WTC11 (cell line): ENCODE measurements at regions not wholly inside any gene's neighbourhood (a gene's known extent, or its start where the extent isn't known, plus 50 kb on each side); places are given as distances from the start of the nearest gene placed in this dataset.

Experiments
- ATAC-seq: fragments of 200-7000 bp; cut with Tn5 transposase; 2 replicates; pipeline ENCODE4 v1.10.0; 2021; ENCODE audit warnings: mild to moderate bottlenecking, moderate library complexity
- CTCF ChIA-PET: fragments of 300-600 bp; sonication (Branson Sonifier 250); formaldehyde crosslinking; loops from one replicate; lab custom pipeline; 2021; ENCODE audit warnings: antibody characterized with exemption; lab: Charles Lee
- POLR2A ChIA-PET: fragments of 350-600 bp; sonication (Branson Sonifier 250); formaldehyde crosslinking; loops from one replicate; lab custom pipeline; 2021; ENCODE audit warnings: antibody characterized with exemption; lab: Charles Lee
- DNase-seq: peaks from one replicate; pipeline ENCODE4 v3.0.0; 2021; ENCODE audit warnings: low spot score
- H3K27ac Mint-ChIP-seq: 2 replicates; pipeline ENCODE4 v1.8.0; 2021; ENCODE audit warnings: mixed read lengths
- H3K27me3 Mint-ChIP-seq: 2 replicates; pipeline ENCODE4 v1.8.0; 2021; ENCODE audit warnings: low read depth, mild to moderate bottlenecking, moderate library complexity, mixed read lengths
- H3K36me3 Mint-ChIP-seq: 2 replicates; pipeline ENCODE4 v1.8.0; 2021; ENCODE audit warnings: mixed read lengths
- H3K4me1 Mint-ChIP-seq: 2 replicates; pipeline ENCODE4 v1.8.0; 2022; ENCODE audit warnings: mixed read lengths
- H3K4me3 Mint-ChIP-seq: 2 replicates; pipeline ENCODE4 v1.8.0; 2021; ENCODE audit warnings: mild to moderate bottlenecking, moderate library complexity, mixed read lengths
- H3K9me3 Mint-ChIP-seq: 2 replicates; pipeline ENCODE4 v1.8.0; 2021; ENCODE audit warnings: mixed read lengths
- CBFB ChIP-seq: sonication (generic); formaldehyde crosslinking; IDR thresholded peaks from 2 replicates; pipeline ENCODE4 v1.8.1; 2022; ENCODE audit warnings: mild to moderate bottlenecking, low read depth, missing genetic modification reagents
- FOXP1 ChIP-seq: sonication (generic); formaldehyde crosslinking; IDR thresholded peaks from 2 replicates; pipeline ENCODE4 v1.8.0; 2022; ENCODE audit warnings: missing genetic modification reagents, mild to moderate bottlenecking, moderate library complexity, borderline replicate concordance
- GTF2I ChIP-seq: fragments of 250-450 bp; sonication (Bioruptor Pico); conservative IDR thresholded peaks from 2 replicates; pipeline ENCODE4 v1.4.0; 2021; ENCODE audit warnings: mild to moderate bottlenecking
- IRF2 ChIP-seq: sonication (generic); formaldehyde crosslinking; IDR thresholded peaks from 2 replicates; pipeline ENCODE4 v1.8.0; 2022; ENCODE audit warnings: low read depth, missing genetic modification reagents, borderline replicate concordance
- JAZF1 ChIP-seq: fragments of 250-450 bp; sonication (Bioruptor Pico); IDR thresholded peaks from 2 replicates; pipeline ENCODE4 v1.9.0; 2021; ENCODE audit warnings: moderate library complexity, mild to moderate bottlenecking, inconsistent platforms
- NR2C2 ChIP-seq: sonication (generic); formaldehyde crosslinking; IDR thresholded peaks from 2 replicates; pipeline ENCODE4 v1.8.0; 2022; ENCODE audit warnings: mild to moderate bottlenecking, missing genetic modification reagents
- TEAD1 ChIP-seq: sonication (generic); formaldehyde crosslinking; IDR thresholded peaks from 2 replicates; pipeline ENCODE4 v1.8.0; 2022; ENCODE audit warnings: mild to moderate bottlenecking, missing genetic modification reagents
- ZNF232 ChIP-seq: sonication (generic); formaldehyde crosslinking; IDR thresholded peaks from 2 replicates; pipeline ENCODE4 v1.8.0; 2022; ENCODE audit warnings: mild to moderate bottlenecking, missing genetic modification reagents
- ZNF317 ChIP-seq: sonication (generic); formaldehyde crosslinking; IDR thresholded peaks from 2 replicates; pipeline ENCODE4 v1.8.1; 2023; ENCODE audit warnings: low read depth, mild to moderate bottlenecking, moderate library complexity, missing genetic modification reagents, borderline replicate concordance
- ZNF396 ChIP-seq: fragments of 250-450 bp; sonication (Bioruptor Pico); IDR thresholded peaks from 2 replicates; pipeline ENCODE4 v1.8.0; 2021; ENCODE audit warnings: mild to moderate bottlenecking, moderate library complexity, borderline replicate concordance
- ZNF423 ChIP-seq: fragments of 250-450 bp; sonication (Bioruptor Pico); IDR thresholded peaks from 2 replicates; pipeline ENCODE4 v2.1.2; 2022; ENCODE audit warnings: mild to moderate bottlenecking, moderate library complexity
- ZNF671 ChIP-seq: fragments of 250-450 bp; sonication (Bioruptor Pico); IDR thresholded peaks from 2 replicates; pipeline ENCODE4 v1.8.0; 2021; ENCODE audit warnings: mild to moderate bottlenecking
- TF ChIP-seq, protein P1 (sequence below): sonication (generic); formaldehyde crosslinking; IDR thresholded peaks from 2 replicates; pipeline ENCODE4 v1.8.1; 2023; ENCODE audit warnings: mild to moderate bottlenecking, missing genetic modification reagents, moderate library complexity
- TF ChIP-seq, protein P2 (sequence below): fragments of 250-450 bp; sonication (Bioruptor Pico); IDR thresholded peaks from 2 replicates; pipeline ENCODE4 v1.9.0; 2021; ENCODE audit warnings: mild to moderate bottlenecking, borderline replicate concordance
- TF ChIP-seq, protein P3 (sequence below): fragments of 250-450 bp; sonication (Bioruptor Pico); IDR thresholded peaks from 2 replicates; pipeline ENCODE4 v2.1.2; 2022; ENCODE audit warnings: mild to moderate bottlenecking, moderate library complexity
- TF ChIP-seq, protein P4 (sequence below): fragments of 250-450 bp; sonication (Bioruptor Pico); IDR thresholded peaks from 2 replicates; pipeline ENCODE4 v1.8.0; 2021; ENCODE audit warnings: mild to moderate bottlenecking
- TF ChIP-seq, protein P5 (sequence below): sonication (generic); formaldehyde crosslinking; IDR thresholded peaks from 2 replicates; pipeline ENCODE4 v1.8.1; 2022; ENCODE audit warnings: missing genetic modification reagents, borderline replicate concordance
- TF ChIP-seq, protein P6 (sequence below): sonication (generic); formaldehyde crosslinking; IDR thresholded peaks from 2 replicates; pipeline ENCODE4 v1.8.0; 2023; ENCODE audit warnings: missing genetic modification reagents

DNA sequence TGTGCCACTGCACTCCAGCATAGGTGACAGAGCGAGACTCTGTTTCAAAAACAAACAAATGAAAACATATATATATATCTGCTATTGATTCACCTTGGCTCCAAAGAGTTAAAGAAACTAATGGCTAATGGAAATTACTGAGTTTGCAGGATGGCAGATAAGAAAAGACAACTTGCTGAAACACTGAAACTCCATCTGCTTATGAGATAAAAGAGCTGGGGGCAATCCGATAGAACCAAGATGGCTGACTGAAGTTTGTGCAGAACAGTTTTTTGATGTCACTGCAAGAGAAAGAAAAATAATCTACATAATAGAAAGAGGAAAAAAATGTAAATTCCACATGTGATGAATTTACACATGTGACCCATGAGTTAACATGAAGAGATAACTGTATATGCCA is 88.2 kb downstream of the LRATD1 start:
- TF ChIP-seq FOXP1 (no peak), IRF2 (CRISPR knock-in tag) (no peak), ZNF396 (no peak), JAZF1 (CRISPR knock-in tag) (no peak), ZNF423 (CRISPR knock-in tag) (no peak), ZNF317 (CRISPR knock-in tag) (no peak), ZNF232 (CRISPR knock-in tag) (no peak), CBFB (CRISPR knock-in tag) (no peak), NR2C2 (CRISPR knock-in tag) (no peak), ZNF671 (CRISPR knock-in tag) (no peak), TEAD1 (CRISPR knock-in tag) (no peak), GTF2I (CRISPR knock-in tag) (no peak)
- TF ChIP-seq, protein P1, sequence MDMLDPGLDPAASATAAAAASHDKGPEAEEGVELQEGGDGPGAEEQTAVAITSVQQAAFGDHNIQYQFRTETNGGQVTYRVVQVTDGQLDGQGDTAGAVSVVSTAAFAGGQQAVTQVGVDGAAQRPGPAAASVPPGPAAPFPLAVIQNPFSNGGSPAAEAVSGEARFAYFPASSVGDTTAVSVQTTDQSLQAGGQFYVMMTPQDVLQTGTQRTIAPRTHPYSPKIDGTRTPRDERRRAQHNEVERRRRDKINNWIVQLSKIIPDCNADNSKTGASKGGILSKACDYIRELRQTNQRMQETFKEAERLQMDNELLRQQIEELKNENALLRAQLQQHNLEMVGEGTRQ (CRISPR knock-in tag): no peak
- TF ChIP-seq, protein P2, sequence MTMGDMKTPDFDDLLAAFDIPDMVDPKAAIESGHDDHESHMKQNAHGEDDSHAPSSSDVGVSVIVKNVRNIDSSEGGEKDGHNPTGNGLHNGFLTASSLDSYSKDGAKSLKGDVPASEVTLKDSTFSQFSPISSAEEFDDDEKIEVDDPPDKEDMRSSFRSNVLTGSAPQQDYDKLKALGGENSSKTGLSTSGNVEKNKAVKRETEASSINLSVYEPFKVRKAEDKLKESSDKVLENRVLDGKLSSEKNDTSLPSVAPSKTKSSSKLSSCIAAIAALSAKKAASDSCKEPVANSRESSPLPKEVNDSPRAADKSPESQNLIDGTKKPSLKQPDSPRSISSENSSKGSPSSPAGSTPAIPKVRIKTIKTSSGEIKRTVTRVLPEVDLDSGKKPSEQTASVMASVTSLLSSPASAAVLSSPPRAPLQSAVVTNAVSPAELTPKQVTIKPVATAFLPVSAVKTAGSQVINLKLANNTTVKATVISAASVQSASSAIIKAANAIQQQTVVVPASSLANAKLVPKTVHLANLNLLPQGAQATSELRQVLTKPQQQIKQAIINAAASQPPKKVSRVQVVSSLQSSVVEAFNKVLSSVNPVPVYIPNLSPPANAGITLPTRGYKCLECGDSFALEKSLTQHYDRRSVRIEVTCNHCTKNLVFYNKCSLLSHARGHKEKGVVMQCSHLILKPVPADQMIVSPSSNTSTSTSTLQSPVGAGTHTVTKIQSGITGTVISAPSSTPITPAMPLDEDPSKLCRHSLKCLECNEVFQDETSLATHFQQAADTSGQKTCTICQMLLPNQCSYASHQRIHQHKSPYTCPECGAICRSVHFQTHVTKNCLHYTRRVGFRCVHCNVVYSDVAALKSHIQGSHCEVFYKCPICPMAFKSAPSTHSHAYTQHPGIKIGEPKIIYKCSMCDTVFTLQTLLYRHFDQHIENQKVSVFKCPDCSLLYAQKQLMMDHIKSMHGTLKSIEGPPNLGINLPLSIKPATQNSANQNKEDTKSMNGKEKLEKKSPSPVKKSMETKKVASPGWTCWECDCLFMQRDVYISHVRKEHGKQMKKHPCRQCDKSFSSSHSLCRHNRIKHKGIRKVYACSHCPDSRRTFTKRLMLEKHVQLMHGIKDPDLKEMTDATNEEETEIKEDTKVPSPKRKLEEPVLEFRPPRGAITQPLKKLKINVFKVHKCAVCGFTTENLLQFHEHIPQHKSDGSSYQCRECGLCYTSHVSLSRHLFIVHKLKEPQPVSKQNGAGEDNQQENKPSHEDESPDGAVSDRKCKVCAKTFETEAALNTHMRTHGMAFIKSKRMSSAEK: no peak
- TF ChIP-seq, protein P3, sequence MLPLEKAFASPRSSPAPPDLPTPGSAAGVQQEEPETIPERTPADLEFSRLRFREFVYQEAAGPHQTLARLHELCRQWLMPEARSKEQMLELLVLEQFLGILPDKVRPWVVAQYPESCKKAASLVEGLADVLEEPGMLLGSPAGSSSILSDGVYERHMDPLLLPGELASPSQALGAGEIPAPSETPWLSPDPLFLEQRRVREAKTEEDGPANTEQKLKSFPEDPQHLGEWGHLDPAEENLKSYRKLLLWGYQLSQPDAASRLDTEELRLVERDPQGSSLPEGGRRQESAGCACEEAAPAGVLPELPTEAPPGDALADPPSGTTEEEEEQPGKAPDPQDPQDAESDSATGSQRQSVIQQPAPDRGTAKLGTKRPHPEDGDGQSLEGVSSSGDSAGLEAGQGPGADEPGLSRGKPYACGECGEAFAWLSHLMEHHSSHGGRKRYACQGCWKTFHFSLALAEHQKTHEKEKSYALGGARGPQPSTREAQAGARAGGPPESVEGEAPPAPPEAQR: no peak
- TF ChIP-seq, protein P4, sequence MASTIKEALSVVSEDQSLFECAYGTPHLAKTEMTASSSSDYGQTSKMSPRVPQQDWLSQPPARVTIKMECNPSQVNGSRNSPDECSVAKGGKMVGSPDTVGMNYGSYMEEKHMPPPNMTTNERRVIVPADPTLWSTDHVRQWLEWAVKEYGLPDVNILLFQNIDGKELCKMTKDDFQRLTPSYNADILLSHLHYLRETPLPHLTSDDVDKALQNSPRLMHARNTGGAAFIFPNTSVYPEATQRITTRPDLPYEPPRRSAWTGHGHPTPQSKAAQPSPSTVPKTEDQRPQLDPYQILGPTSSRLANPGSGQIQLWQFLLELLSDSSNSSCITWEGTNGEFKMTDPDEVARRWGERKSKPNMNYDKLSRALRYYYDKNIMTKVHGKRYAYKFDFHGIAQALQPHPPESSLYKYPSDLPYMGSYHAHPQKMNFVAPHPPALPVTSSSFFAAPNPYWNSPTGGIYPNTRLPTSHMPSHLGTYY (CRISPR knock-in tag): no peak
- TF ChIP-seq, protein P5, sequence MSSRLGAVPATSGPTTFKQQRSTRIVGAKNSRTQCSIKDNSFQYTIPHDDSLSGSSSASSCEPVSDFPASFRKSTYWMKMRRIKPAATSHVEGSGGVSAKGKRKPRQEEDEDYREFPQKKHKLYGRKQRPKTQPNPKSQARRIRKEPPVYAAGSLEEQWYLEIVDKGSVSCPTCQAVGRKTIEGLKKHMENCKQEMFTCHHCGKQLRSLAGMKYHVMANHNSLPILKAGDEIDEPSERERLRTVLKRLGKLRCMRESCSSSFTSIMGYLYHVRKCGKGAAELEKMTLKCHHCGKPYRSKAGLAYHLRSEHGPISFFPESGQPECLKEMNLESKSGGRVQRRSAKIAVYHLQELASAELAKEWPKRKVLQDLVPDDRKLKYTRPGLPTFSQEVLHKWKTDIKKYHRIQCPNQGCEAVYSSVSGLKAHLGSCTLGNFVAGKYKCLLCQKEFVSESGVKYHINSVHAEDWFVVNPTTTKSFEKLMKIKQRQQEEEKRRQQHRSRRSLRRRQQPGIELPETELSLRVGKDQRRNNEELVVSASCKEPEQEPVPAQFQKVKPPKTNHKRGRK (CRISPR knock-in tag): no peak
- TF ChIP-seq, protein P6, sequence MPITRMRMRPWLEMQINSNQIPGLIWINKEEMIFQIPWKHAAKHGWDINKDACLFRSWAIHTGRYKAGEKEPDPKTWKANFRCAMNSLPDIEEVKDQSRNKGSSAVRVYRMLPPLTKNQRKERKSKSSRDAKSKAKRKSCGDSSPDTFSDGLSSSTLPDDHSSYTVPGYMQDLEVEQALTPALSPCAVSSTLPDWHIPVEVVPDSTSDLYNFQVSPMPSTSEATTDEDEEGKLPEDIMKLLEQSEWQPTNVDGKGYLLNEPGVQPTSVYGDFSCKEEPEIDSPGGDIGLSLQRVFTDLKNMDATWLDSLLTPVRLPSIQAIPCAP (CRISPR knock-in tag): no peak
- TF ChIP-seq, all 79 proteins: peak for 0
- no peaks in the 10 kb centered on the region for H3K4me1 Mint-ChIP-seq
- ChIA-PET CTCF (no interaction called here), POLR2A (no interaction called here)
- no peak for DNase-seq
- no peak for ATAC-seq
- H3K27me3 Mint-ChIP-seq: no peaks in the 10 kb centered on the region; the same call in 1 of the 2 replicates
- H3K9me3 Mint-ChIP-seq: no peaks in the 10 kb centered on the region
- H3K27ac Mint-ChIP-seq: no peak overlapping the region
- H3K36me3 Mint-ChIP-seq: no peaks in the 10 kb centered on the region
- no peak overlapping the region for H3K4me3 Mint-ChIP-seq
